ENCODE measurements at regions not wholly inside any gene's neighbourhood (a gene's known extent, or its start where the extent isn't known, plus 50 kb on each side); places are given as distances from the start of the nearest gene placed in this dataset.

- TF ChIP-seq GABPA (IDR thresholded peaks at IDR 0.05; ENCODE audit: borderline replicate concordance, insufficient read depth, low read length): no peak
- TF ChIP-seq HDAC6 (IDR thresholded peaks at IDR 0.05; ENCODE audit: low read depth, low read length): no peak
- TF ChIP-seq CTCF (IDR thresholded peaks at IDR 0.05; ENCODE audit: control extremely low read depth in 1 of 3, insufficient read depth in 1 of 3, low read depth in 1 of 3, low read length in 3 of 3): no peak
- no peak for TF ChIP-seq FOSL1 (IDR thresholded peaks at IDR 0.05; ENCODE audit: insufficient read depth, low read depth, low read length)
- TF ChIP-seq SP2 (IDR thresholded peaks at IDR 0.05; ENCODE audit: low read length): no peak
- no peak for TF ChIP-seq POLR2AphosphoS5 (IDR thresholded peaks at IDR 0.05; ENCODE audit: low read depth, low read length)
- no peak for TF ChIP-seq CREB1 (IDR thresholded peaks at IDR 0.05)
- TF ChIP-seq KDM1A (IDR thresholded peaks at IDR 0.05; ENCODE audit: borderline replicate concordance, low read length): no peak
- no peak for TF ChIP-seq EP300 (IDR thresholded peaks at IDR 0.05; ENCODE audit: borderline replicate concordance in 1 of 2, low read depth in 2 of 2, low read length in 2 of 2)
- no peak for TF ChIP-seq CEBPB (IDR thresholded peaks at IDR 0.05; ENCODE audit: low read depth, low read length)
- no peak for TF ChIP-seq RAD21 (IDR thresholded peaks at IDR 0.05 in 1 of 2, conservative IDR thresholded peaks at IDR 0.05 in 1 of 2; ENCODE audit: low read depth in 2 of 2, low read length in 2 of 2)
These were observed 438.8 kb upstream of the USP15 start for GRCh38 chr12:61821381-61821780.
